ENCODE measurements at regions not wholly inside any gene's neighbourhood (a gene's known extent, or its start where the extent isn't known, plus 50 kb on each side); places are given as distances from the start of the nearest gene placed in this dataset.

DNA sequence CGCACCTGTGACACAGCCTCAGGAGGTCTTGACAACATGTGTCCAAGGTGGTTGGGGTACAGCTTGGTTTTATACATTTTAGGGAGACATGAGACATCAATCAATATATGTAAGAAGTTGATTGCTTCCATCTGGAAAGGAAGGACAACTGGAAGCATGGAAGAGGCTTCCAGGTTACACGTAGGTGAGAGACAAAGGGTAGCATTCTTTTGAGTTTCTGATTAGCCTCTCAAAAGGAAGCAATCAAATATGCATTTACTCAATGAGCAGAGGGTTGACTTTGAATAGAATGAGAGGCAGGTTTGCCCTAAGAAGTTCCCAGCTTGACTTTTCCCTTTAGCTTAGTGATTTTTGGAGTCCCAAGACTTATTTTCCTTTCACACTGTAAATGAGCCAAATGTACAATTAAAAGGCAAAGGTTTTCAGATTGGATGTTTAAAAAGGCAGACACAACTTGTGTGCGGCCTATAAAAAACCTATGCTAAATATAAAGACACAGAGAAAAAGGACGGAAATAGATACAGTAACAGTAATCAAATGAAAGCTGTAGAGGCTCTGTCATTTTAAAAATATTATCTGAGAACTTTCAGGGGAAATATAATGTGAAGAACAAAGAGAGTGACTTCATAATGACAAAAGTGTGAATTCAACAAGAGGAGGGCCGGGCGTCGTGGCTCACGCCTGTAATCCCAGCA is 65.7 kb upstream of the LANCL2 start:
- intact Hi-C loops (cut with micrococcal nuclease) = no loop called here
- no peaks in the 10 kb centered on the region for H3K9me3 Mint-ChIP-seq
- H3K4me1 Mint-ChIP-seq = no peaks in the 10 kb centered on the region
- POLR2A ChIA-PET = no interaction called here
- H3K36me3 Mint-ChIP-seq (ENCODE audit: low read depth) = no peaks in the 10 kb centered on the region
- H3K27ac Mint-ChIP-seq = no peak overlapping the region
- peaks cover 16% of the 10 kb centered on the region for H3K27me3 Mint-ChIP-seq
- DNase-seq (no peak), ATAC-seq (ENCODE audit: low read depth) (no peak)
- TF ChIP-seq, protein P1, sequence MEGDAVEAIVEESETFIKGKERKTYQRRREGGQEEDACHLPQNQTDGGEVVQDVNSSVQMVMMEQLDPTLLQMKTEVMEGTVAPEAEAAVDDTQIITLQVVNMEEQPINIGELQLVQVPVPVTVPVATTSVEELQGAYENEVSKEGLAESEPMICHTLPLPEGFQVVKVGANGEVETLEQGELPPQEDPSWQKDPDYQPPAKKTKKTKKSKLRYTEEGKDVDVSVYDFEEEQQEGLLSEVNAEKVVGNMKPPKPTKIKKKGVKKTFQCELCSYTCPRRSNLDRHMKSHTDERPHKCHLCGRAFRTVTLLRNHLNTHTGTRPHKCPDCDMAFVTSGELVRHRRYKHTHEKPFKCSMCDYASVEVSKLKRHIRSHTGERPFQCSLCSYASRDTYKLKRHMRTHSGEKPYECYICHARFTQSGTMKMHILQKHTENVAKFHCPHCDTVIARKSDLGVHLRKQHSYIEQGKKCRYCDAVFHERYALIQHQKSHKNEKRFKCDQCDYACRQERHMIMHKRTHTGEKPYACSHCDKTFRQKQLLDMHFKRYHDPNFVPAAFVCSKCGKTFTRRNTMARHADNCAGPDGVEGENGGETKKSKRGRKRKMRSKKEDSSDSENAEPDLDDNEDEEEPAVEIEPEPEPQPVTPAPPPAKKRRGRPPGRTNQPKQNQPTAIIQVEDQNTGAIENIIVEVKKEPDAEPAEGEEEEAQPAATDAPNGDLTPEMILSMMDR (IDR thresholded peaks at IDR 0.05) = no peak
- CTCF ChIA-PET = no interaction called here
- H3K4me3 Mint-ChIP-seq = no peak overlapping the region

DNA sequence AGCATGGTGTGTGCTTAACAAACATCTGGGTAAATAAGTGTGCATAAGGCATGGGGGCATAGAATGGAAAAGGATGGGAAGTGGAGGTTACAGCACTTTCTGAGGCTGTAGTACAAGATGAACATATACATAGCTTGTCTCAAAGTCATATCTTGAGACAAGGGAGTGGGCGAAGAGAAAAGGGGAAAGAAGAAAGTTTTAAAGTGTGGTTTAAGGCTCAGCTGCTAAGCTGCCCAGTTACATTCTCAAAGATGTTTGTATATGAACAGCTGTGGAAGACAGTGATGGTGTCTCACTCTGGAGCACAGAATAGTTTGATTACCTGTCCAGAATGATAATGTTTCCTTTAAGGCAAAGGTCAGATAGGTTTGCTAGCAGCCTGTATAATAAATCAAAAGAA is 61.9 kb upstream of the LANCL2 start:
- no peak for ATAC-seq (ENCODE audit: low read depth)
- CTCF ChIA-PET = no interaction called here
- H3K27ac Mint-ChIP-seq = no peak overlapping the region
- no peak for DNase-seq
- POLR2A ChIA-PET = no interaction called here
- TF ChIP-seq, protein P1 (IDR thresholded peaks at IDR 0.05) = no peak
- H3K4me1 Mint-ChIP-seq = peaks cover 6% of the 10 kb centered on the region
- H3K9me3 Mint-ChIP-seq = no peaks in the 10 kb centered on the region
- intact Hi-C loops (cut with micrococcal nuclease) = no loop called here
- H3K4me3 Mint-ChIP-seq = no peak overlapping the region
- no peaks in the 10 kb centered on the region for H3K36me3 Mint-ChIP-seq (ENCODE audit: low read depth)
- H3K27me3 Mint-ChIP-seq = peaks cover 14% of the 10 kb centered on the region

DNA sequence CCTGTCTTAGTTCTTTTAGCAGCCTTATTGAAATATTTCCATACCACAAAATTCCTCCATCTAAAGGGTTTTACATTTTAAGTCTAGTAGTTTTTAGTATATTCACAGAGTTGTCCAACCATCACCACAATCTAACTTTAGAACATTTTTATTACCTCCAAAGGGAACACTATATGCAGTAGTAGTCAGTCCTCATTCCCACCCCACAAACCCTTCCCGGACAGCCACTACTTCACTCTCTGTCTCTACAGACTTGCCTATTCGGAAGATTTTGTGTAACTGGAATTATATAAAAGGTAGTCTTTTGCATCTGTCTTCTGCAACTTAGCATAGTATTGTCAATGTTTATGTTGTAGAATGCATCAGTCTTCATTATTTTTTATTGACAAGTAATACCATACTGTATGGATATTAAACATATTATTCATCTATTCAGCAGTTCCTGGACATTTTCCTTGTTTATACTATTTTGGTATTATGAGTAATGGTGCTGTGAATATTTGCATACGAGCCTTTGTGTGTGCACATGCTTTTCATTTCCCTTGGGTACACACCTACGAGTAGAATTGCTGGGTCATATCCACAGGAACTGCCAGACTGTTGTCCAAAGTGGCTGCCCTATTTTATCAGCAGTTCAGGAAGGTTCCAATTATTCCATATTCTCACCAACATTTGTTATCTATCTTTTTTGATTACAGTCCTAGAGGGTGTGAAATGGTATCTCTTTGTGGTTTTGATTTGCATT is 60.9 kb upstream of the LANCL2 start:
- no peak for ATAC-seq (ENCODE audit: low read depth)
- ChIA-PET POLR2A (no interaction called here), CTCF (no interaction called here)
- H3K27me3 Mint-ChIP-seq = peaks cover 12% of the 10 kb centered on the region
- TF ChIP-seq, protein P1 (IDR thresholded peaks at IDR 0.05) = no peak
- intact Hi-C loops (cut with micrococcal nuclease) = no loop called here
- peaks cover 9% of the 10 kb centered on the region for H3K4me1 Mint-ChIP-seq
- no peaks in the 10 kb centered on the region for H3K36me3 Mint-ChIP-seq (ENCODE audit: low read depth)
- no peak overlapping the region for H3K27ac Mint-ChIP-seq
- no peaks in the 10 kb centered on the region for H3K9me3 Mint-ChIP-seq
- H3K4me3 Mint-ChIP-seq = no peak overlapping the region
- no peak for DNase-seq

DNA sequence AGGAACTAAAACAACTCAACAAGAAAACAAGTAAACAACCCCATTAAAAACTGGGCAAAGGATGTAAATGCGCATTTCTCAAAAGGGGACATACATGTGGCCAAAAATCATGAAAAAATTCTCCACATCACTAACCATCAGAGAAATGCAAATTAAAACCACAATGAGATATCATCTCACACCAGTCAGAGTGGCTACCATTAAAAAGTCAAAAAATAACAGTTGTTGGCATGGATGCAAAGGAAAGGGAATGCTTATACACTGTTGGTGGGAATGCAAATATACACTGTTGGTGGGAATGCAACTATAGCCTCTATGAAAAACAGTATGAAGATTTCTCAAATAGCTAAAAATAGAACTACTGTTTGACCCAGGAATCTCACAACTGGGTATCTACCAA is 60.0 kb upstream of the LANCL2 start:
- Mint-ChIP-seq H3K36me3 (ENCODE audit: low read depth) (no peaks in the 10 kb centered on the region), H3K27me3 (peaks cover 9% of the 10 kb centered on the region), H3K4me1 (peaks cover 9% of the 10 kb centered on the region), H3K27ac (no peak overlapping the region), H3K9me3 (no peaks in the 10 kb centered on the region), H3K4me3 (no peak overlapping the region)
- DNase-seq (no peak), ATAC-seq (ENCODE audit: low read depth) (no peak)
- CTCF ChIA-PET = no interaction called here
- intact Hi-C loops (cut with micrococcal nuclease) = no loop called here
- TF ChIP-seq, protein P1 (IDR thresholded peaks at IDR 0.05) = no peak
- POLR2A ChIA-PET = no interaction called here

DNA sequence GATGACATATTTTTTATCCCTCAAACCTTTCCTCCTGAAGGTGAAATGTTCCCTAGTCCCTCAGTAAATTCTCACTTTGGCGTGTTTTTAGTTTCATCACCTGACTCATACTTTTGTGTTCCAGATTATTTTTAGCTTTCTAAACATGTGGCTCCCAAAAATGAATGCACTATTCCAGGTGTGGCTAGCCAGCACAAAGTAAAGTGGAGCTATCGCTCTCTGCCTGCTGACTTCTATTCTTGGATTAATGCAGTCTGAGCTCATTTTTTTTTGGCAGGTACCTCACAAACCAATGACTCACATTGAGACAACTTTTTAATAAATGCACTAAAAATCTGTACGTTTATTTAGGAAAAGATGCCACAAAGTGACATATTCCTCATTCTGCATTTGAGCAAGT is 58.8 kb upstream of the LANCL2 start:
- POLR2A ChIA-PET = no interaction called here
- CTCF ChIA-PET = no interaction called here
- no peak overlapping the region for H3K27ac Mint-ChIP-seq
- peaks cover 9% of the 10 kb centered on the region for H3K4me1 Mint-ChIP-seq
- intact Hi-C loops (cut with micrococcal nuclease) = no loop called here
- peaks cover 5% of the 10 kb centered on the region for H3K9me3 Mint-ChIP-seq
- no peak for ATAC-seq (ENCODE audit: low read depth)
- no peaks in the 10 kb centered on the region for H3K36me3 Mint-ChIP-seq (ENCODE audit: low read depth)
- no peak for DNase-seq
- TF ChIP-seq, protein P1 (IDR thresholded peaks at IDR 0.05) = no peak
- H3K4me3 Mint-ChIP-seq = no peak overlapping the region
- H3K27me3 Mint-ChIP-seq = peaks cover 6% of the 10 kb centered on the region
